ENCODE measurements at regions not wholly inside any gene's neighbourhood (a gene's known extent, or its start where the extent isn't known, plus 50 kb on each side); places are given as distances from the start of the nearest gene placed in this dataset.

DNA sequence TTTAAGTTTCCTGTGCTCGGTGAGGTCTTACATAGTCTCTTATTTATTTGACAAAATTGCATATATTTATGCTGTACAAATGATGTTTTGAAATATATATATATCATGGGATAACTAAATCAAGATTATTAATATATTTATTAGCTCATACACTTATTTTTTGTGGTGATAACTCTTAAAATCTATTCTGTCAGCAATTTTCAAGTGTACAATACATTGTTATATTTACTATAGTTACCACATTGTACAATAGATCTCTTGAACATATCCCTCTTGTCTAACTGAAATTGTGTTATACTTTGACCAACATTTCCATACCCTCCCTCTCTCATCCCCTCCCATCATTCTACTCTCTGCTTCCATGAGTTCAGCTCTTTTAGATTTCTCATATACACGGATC lies 516.6 kb upstream of the LCORL start:
- TF ChIP-seq, protein P1, sequence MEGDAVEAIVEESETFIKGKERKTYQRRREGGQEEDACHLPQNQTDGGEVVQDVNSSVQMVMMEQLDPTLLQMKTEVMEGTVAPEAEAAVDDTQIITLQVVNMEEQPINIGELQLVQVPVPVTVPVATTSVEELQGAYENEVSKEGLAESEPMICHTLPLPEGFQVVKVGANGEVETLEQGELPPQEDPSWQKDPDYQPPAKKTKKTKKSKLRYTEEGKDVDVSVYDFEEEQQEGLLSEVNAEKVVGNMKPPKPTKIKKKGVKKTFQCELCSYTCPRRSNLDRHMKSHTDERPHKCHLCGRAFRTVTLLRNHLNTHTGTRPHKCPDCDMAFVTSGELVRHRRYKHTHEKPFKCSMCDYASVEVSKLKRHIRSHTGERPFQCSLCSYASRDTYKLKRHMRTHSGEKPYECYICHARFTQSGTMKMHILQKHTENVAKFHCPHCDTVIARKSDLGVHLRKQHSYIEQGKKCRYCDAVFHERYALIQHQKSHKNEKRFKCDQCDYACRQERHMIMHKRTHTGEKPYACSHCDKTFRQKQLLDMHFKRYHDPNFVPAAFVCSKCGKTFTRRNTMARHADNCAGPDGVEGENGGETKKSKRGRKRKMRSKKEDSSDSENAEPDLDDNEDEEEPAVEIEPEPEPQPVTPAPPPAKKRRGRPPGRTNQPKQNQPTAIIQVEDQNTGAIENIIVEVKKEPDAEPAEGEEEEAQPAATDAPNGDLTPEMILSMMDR (IDR thresholded peaks at IDR 0.05) = no peak
- TF ChIP-seq FOXJ3 (CRISPR knock-in tag; IDR thresholded peaks at IDR 0.05) (no peak), EZH2phosphoT487 (IDR thresholded peaks at IDR 0.05; ENCODE audit: borderline replicate concordance, low read depth) (no peak), SIN3A (IDR thresholded peaks at IDR 0.05; ENCODE audit: borderline replicate concordance, low read depth, low read length) (no peak)
- TF ChIP-seq, protein P2, sequence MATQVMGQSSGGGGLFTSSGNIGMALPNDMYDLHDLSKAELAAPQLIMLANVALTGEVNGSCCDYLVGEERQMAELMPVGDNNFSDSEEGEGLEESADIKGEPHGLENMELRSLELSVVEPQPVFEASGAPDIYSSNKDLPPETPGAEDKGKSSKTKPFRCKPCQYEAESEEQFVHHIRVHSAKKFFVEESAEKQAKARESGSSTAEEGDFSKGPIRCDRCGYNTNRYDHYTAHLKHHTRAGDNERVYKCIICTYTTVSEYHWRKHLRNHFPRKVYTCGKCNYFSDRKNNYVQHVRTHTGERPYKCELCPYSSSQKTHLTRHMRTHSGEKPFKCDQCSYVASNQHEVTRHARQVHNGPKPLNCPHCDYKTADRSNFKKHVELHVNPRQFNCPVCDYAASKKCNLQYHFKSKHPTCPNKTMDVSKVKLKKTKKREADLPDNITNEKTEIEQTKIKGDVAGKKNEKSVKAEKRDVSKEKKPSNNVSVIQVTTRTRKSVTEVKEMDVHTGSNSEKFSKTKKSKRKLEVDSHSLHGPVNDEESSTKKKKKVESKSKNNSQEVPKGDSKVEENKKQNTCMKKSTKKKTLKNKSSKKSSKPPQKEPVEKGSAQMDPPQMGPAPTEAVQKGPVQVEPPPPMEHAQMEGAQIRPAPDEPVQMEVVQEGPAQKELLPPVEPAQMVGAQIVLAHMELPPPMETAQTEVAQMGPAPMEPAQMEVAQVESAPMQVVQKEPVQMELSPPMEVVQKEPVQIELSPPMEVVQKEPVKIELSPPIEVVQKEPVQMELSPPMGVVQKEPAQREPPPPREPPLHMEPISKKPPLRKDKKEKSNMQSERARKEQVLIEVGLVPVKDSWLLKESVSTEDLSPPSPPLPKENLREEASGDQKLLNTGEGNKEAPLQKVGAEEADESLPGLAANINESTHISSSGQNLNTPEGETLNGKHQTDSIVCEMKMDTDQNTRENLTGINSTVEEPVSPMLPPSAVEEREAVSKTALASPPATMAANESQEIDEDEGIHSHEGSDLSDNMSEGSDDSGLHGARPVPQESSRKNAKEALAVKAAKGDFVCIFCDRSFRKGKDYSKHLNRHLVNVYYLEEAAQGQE (IDR thresholded peaks at IDR 0.05; ENCODE audit: low read depth, low read length) = no peak
- TF ChIP-seq, protein P3, sequence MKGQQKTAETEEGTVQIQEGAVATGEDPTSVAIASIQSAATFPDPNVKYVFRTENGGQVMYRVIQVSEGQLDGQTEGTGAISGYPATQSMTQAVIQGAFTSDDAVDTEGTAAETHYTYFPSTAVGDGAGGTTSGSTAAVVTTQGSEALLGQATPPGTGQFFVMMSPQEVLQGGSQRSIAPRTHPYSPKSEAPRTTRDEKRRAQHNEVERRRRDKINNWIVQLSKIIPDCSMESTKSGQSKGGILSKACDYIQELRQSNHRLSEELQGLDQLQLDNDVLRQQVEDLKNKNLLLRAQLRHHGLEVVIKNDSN (IDR thresholded peaks at IDR 0.05; ENCODE audit: borderline replicate concordance, low read depth) = no peak

Data from SK-N-SH (cell line).